Erythroblast (primary cell): ENCODE measurements at regions not wholly inside any gene's neighbourhood (a gene's known extent, or its start where the extent isn't known, plus 50 kb on each side); places are given as distances from the start of the nearest gene placed in this dataset.

Experiments
- GATA1 ChIP-seq: IDR thresholded peaks from 2 replicates; pipeline ENCODE4 v1.6.1; 2011; ENCODE audit warnings: low read depth, mild to moderate bottlenecking, control low read depth, low read length, moderate library complexity
- POLR2A ChIP-seq: IDR thresholded peaks from 2 replicates; pipeline ENCODE4 v1.6.1; 2011; ENCODE audit warnings: mild to moderate bottlenecking, low read length

- TF ChIP-seq POLR2A (no peak), GATA1 (no peak)
Measured at GRCh38 chr5:175115831-175116230, 328.2 kb downstream of the DRD1 start.
